ENCODE measurements at regions not wholly inside any gene's neighbourhood (a gene's known extent, or its start where the extent isn't known, plus 50 kb on each side); places are given as distances from the start of the nearest gene placed in this dataset.

DNA sequence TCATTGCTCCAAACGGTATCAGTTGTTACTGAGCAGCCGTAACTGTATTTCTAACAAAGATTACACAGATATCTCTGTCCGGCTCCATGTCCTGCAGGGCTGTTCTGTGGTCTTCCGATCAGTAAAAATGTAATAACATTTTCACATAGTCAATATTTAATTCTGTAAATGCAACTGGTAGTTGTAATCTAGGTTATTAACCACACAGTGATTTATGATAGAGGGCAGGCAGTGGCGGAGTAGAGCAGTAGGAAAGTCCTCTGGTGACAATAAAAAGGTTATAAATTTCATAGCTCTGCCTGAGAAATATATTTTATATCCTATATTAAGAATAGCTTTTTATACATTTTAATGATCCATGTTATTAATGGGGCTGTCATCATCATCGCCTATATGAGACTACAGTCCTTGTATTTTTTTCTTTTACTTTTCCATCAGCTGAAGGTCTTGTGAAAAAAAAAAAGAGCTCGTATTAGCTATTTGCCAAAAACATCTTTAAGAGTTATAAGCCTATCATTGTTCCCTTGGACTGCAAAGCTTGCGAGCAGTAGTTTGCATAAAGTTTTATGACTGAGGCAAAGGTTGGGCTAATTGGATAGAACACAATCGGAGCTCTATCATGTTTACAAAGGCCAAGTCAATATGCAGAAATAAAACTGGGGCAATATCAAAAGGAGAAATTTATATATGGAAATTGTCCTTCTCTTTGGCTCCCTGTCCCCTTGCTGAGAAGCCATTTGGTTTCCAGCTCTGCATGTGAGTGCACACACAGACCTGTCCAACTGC is 648.0 kb downstream of the IRX1 start:
- no peak for FAIRE-seq

GRCh38 chr5:4244306-4244705 is 648.7 kb downstream of the IRX1 start:
- no peak for FAIRE-seq

DNA sequence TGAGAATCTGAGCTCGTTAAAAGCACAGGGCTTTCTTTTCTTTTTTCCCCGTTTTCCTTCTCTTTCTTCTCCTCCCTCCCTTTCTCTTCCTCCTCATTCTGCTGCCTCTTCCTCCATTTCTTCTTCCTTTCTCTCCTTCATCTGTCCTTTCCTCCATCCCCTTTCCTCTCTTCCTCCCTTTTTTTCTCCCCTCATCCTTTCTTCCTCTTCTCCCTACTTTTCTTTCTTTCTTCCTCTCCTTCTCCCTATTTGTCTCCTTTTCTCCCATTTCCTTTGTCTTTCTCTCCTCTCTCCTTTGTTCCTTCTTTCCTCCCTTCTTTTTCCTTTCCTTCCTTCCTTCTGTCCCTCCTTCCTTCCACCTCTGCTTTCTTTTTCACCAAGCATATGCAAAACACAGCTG is 649.4 kb downstream of the IRX1 start:
- FAIRE-seq, result no peak

DNA sequence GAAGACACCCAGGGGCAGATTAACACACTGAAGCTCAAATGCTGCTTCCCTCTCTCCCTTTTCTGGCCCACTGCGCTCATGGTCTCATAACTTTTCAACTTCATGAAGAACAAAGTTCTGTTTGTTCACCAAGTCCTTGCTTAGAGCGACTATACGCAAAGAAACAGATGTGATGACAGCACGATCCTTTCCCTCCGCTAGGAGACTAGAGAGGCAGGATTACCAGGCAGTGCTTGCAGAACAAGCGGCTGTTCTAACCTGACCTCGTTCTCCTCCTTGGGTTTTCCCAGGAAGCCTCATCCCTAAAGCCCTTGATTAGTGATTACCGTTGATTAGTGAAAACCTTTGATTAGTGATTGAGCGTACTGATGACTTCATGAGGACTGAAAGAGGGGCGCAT is 649.9 kb downstream of the IRX1 start:
- no peak for FAIRE-seq

- FAIRE-seq, result no peak
These were observed 650.8 kb downstream of the IRX1 start for GRCh38 chr5:4246447-4246846.

DNA sequence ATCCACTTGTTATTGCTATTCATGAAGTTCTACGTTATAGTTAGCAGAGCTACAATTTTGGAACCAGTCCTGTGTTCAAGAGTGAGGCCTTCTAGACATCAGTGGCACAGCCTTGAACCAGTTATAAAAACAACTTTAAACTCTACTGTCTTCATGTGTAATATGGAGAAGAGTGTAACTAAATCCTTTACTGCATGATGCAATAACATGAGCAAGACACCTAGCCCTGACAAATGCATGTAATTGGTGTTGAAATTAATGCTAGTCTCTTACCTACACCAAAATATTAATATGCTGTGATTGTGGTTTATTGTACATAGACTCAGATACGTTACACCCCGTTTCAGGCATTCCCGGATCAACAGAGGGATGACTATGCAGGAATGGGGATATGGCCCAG is 654.6 kb downstream of the IRX1 start:
- no peak for FAIRE-seq

DNA sequence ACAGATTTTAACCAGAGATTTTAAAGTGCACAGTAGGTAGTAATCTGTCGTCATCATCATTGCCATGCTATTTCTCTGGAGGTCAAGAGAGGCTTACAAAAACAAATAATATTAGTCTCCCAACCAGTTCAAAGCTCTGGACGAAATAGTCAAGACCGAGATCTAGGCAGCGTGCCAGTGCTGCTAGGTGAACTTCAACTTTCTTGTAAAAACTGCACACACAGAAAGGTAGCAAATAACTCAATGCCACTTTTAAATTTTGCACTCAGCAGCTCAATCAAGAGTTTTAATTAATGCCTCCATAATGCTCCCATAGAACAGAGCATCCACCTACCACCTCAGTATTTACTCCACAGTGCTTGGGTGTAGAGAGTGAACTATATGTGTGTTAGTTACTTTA is 656.8 kb downstream of the IRX1 start:
- no peak for FAIRE-seq

GRCh38 chr5:4254736-4255135 is 659.1 kb downstream of the IRX1 start:
- no peak for FAIRE-seq

DNA sequence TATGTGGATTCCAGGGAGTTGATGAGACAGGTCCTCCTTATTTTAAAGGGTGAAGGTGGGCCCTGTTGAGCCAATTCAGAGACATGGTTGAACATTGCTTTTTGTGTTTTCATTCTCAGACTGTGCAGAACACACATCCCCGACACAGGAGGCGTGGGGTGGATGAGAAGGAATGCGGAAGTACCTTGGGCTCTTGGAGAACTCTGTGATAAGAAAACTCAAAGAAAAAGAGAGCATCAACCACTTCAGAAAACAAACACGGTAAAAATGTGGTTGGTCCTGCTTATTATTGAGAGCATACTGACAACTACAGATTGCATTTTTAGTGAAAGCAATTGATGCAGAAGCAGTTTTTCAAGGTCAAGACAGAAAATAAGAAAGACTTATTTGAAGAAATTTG is 659.8 kb downstream of the IRX1 start:
- no peak for FAIRE-seq

- no peak for FAIRE-seq
These were observed 662.5 kb downstream of the IRX1 start for GRCh38 chr5:4258170-4258569.

DNA sequence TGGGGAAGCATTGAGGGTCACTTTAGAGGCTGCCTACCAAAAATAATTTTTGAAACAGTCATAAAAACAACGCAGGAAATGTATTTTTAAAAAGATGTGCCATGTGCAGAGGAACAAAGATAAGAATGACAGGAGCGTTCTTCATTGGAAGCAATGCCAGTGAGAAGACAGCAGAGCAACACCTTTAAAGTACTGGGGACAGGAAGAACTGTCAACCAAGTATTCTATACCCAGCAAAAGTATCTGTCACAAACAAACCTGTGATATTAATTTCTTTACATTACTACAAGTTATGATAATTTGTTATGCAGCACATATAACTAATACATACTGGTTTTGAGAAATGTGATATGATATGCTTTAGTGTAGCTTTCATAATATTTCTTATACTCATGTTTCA is 675.6 kb downstream of the IRX1 start:
- no peak for FAIRE-seq

DNA sequence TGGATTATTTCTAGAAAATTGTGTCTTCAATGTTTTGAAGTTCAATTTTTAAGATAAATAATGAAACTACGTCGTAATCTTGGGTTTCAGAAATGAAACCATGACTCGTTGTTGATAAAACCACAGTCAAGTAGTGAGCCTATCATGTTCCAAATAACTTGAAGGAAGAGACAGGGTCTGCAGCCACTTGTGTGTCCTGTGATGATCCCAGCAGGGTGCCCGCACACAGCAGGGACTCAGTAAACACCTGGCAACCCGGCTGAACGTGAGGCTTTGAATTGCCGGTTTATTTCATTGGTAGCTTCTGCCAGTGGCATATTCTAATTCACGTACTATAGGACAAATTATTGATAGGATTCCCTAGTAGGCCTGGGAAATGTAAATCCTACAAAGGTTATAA is 679.6 kb downstream of the IRX1 start:
- no peak for FAIRE-seq

- no peak for FAIRE-seq
These were observed 699.2 kb downstream of the IRX1 start for GRCh38 chr5:4294878-4295277.

DNA sequence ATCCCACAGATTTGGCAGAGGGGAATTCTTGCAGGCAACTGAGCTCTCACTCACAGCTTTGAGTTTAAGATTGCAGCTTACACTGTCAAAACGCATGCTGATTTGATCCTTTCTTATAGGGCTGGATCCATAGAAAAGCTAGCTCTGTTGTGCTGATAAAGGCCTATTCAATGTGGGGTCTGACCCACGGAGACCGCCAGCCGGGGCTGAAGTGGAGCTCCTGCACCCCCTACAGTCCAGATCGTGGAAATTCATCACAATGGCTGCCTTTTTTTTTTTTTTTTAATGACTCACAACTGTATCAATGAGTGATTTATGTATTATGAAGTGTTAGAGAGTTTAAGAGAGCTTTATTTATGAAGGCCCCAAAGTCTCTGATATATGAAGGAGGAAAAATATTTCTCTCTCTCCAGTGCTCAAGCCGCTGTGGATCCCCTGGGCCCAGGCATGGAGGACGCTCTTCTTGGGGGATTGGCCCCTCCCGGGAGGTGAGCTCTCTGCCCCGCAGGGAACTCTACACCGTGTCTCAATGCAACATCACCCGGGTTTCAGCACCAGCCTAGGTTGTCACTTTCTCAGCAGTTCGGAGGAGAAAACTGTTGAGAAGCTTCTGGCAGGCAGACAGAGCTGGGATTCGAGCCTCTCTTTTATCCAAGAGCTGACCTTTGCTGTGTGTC is 700.2 kb downstream of the IRX1 start:
- no peak for FAIRE-seq

DNA sequence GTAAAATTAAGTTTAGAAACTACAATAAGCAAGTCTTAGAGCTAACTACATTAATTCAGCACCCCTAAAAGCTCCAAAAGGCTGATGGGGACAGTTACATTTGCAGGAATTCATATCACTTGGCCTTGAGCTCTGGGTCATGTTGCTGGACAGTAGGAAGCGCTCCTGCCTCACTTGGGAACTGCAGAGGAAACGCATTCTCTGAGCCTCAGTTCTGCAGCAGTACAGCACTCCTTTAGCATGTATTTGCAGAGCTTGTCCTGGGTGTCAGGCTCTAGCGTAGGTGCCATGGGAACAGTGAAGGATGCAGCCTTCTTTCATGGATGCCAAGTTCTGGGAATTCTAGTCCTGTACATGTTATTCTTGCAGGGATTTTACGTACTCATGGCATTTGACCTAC is 710.4 kb downstream of the IRX1 start:
- FAIRE-seq, result no peak

DNA sequence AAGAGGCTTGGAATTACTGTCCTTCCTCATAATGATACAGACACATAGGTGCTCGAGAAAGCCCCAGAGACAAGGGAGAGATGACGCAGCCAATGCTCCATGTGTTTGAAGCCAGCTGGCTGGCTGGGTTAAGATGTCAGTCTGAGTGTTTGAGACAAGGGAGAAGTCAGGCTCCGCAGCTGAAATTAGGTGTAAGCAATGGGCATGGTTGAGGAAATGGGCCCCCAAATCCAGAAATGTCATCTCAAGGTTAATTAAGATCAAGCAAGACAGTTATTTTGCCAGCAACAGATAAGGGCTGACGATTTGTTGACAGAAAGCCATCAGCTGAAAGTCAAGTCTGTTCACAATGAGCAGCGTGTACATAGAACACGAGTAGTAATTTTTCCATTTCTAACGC is 713.4 kb downstream of the IRX1 start:
- FAIRE-seq, result no peak

GRCh38 chr5:4313138-4313537 is 717.5 kb downstream of the IRX1 start:
- no peak for FAIRE-seq

DNA sequence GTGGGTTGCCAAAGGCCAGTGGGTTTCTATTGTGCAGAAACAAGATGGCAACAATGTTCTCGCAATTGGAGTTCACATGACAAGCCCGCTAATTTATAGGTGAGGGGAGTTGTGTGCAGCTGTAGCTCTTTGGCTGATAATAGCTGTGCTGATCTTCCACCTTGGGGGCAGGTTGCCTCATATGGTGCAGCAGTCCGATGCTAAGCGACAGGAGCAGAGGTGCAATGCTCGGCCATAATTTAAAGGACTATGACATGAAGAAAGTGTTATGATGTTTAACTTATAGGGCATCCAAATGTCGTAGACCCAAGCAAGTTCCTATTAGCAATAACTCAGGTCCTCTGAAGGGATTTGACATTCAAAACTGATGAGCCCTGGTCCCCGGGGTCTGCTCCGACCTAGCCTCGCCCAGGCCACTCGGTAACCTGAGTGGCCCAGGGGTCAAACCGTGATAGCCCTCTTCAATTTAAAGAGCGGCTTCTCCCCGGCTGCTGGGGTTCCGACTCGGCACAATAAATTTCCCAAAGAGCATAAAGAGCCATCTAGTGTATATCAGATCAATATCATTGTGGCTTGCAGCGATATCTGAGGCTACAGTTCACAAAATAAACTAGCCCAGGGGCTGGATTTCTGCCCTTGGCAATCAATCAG is 724.0 kb downstream of the IRX1 start:
- FAIRE-seq, result no peak

DNA sequence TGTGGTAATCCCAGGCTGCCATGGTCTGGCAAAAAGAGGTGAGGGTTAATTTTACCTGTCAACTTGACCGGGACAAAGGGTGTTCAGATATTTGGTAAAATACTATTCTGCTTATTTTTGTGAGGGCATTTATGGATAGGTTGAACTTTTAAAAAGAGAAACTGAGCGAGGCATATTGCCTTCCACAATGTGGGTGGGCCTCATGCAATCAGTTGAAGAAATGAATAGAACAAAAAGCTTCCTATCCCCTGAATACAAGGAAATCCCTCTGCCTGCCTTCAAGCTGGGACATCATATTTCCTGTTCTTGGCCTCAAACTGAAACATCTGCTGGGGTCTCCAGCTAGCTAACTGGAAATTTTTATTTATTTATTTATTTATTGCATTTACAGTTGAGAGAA is 734.7 kb downstream of the IRX1 start:
- no peak for FAIRE-seq

GRCh38 chr5:4335078-4335477 is 739.4 kb downstream of the IRX1 start:
- no peak for FAIRE-seq

DNA sequence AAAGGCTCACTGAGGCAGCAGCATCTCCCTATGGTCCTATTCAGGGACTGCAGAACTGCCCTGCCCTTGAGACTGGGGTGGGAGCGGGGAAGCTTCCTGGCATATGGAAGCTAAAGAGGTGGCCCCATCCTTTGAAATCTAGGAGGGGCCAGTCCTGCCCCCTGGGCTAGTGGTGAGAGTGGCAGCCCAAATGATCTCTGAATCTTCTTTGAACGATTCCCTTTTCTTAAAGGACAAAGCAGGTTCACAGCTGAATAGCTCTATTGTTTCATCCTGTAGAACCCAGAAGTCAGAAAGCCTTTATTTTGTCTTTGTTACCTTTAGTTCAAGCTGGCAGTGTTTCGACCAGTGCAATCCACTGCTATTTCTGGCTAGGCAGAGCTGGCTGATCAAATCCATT is 741.9 kb downstream of the IRX1 start:
- FAIRE-seq, result no peak

- FAIRE-seq, result no peak
These were observed 744.3 kb downstream of the IRX1 start for GRCh38 chr5:4339949-4340348.

GRCh38 chr5:4345850-4346249 is 750.2 kb downstream of the IRX1 start:
- no peak for FAIRE-seq

GRCh38 chr5:4348423-4348822 is 752.8 kb downstream of the IRX1 start:
- FAIRE-seq, result no peak

Data from islet of Langerhans (tissue), 1 donor.